GM19351 (cell line): ENCODE measurements at regions not wholly inside any gene's neighbourhood (a gene's known extent, or its start where the extent isn't known, plus 50 kb on each side); places are given as distances from the start of the nearest gene placed in this dataset.
"Not testable (repeated sequence)": the region's sequence is repeated elsewhere in the genome, so short reads cannot be mapped to it uniquely, and the experiment has no call there.

Source experiments
- ATAC-seq: cut with Tn5 transposase; IDR thresholded peaks from one replicate; pipeline ENCODE4 v1.9.1; 2021; ENCODE audit warnings: mild to moderate bottlenecking, moderate library complexity; ENCODE audit not compliant: unreplicated experiment

GRCh38 chr1:94304553-94304952, 67.2 kb upstream of the ARHGAP29 start:
- no peak for ATAC-seq

GRCh38 chr1:94303005-94303404, 65.6 kb upstream of the ARHGAP29 start:
- no peak for ATAC-seq

- ATAC-seq, result no peak
Observed at GRCh38 chr1:94302497-94302896, 65.1 kb upstream of the ARHGAP29 start.

- no peak for ATAC-seq
Observed at GRCh38 chr1:94301186-94301585, 63.8 kb upstream of the ARHGAP29 start.

- no peak for ATAC-seq
Observed at GRCh38 chr1:94300731-94301130, 63.3 kb upstream of the ARHGAP29 start.

GRCh38 chr1:94299627-94300553, 62.5 kb upstream of the ARHGAP29 start:
- no peak for ATAC-seq

GRCh38 chr1:94298861-94299260, 61.5 kb upstream of the ARHGAP29 start:
- ATAC-seq, result no peak

- no peak for ATAC-seq
Observed at GRCh38 chr1:94296018-94296417, 58.6 kb upstream of the ARHGAP29 start.

- ATAC-seq, result not testable (repeated sequence)
Observed at GRCh38 chr1:94292978-94293377, 55.6 kb upstream of the ARHGAP29 start.

GRCh38 chr1:94289244-94289643, 51.9 kb upstream of the ARHGAP29 start:
- not testable (repeated sequence) for ATAC-seq
